SW480 (cell line): ENCODE measurements at regions not wholly inside any gene's neighbourhood (a gene's known extent, or its start where the extent isn't known, plus 50 kb on each side); places are given as distances from the start of the nearest gene placed in this dataset.
"Not testable (repeated sequence)": the region's sequence is repeated elsewhere in the genome, so short reads cannot be mapped to it uniquely, and the experiment has no call there.

ENCODE experiments used
- DNase-seq: peaks from one replicate; pipeline ENCODE4 v3.0.0-alpha.2; 2016; ENCODE audit warnings: low spot score

GRCh38 chr7:9210114-9210513, 776.7 kb downstream of the NXPH1 start:
- DNase-seq = no peak

- DNase-seq = no peak
Observed at GRCh38 chr7:9217204-9217603, 783.8 kb downstream of the NXPH1 start.

- no peak for DNase-seq
Observed at GRCh38 chr7:9226500-9226899, 793.1 kb downstream of the NXPH1 start.

- DNase-seq = no peak
Observed at GRCh38 chr7:9231630-9232121, 798.3 kb downstream of the NXPH1 start.

- no peak for DNase-seq
Observed at GRCh38 chr7:9240001-9240400, 806.6 kb downstream of the NXPH1 start.

- no peak for DNase-seq
Observed at GRCh38 chr7:9241826-9242225, 808.4 kb downstream of the NXPH1 start.

- DNase-seq = no peak
Observed at GRCh38 chr7:9242636-9243035, 809.2 kb downstream of the NXPH1 start.

- no peak for DNase-seq
Observed at GRCh38 chr7:9250876-9251275, 817.5 kb downstream of the NXPH1 start.

- DNase-seq = no peak
Observed at GRCh38 chr7:9264395-9264794, 831.0 kb downstream of the NXPH1 start.

GRCh38 chr7:9280088-9280487, 846.7 kb downstream of the NXPH1 start:
- no peak for DNase-seq

GRCh38 chr7:9283246-9283645, 849.8 kb downstream of the NXPH1 start:
- no peak for DNase-seq

- no peak for DNase-seq
Observed at GRCh38 chr7:9302436-9302835, 869.0 kb downstream of the NXPH1 start.

- DNase-seq = peak; percentile 60
Observed at GRCh38 chr7:9307131-9307530, 873.7 kb downstream of the NXPH1 start.

- no peak for DNase-seq
Observed at GRCh38 chr7:9324513-9324912, 891.1 kb downstream of the NXPH1 start.

- DNase-seq = no peak
Observed at GRCh38 chr7:9328296-9328695, 894.9 kb downstream of the NXPH1 start.

GRCh38 chr7:9349625-9350024, 916.2 kb downstream of the NXPH1 start:
- DNase-seq = no peak

GRCh38 chr7:9391221-9391620, 957.8 kb downstream of the NXPH1 start:
- no peak for DNase-seq

- no peak for DNase-seq
Observed at GRCh38 chr7:9391984-9392383, 958.6 kb downstream of the NXPH1 start.

GRCh38 chr7:9404386-9404785, 971.0 kb downstream of the NXPH1 start:
- not testable (repeated sequence) for DNase-seq

- no peak for DNase-seq
Observed at GRCh38 chr7:9407816-9408215, 974.4 kb downstream of the NXPH1 start.

- DNase-seq = no peak
Observed at GRCh38 chr7:9453521-9453920, 1020.1 kb downstream of the NXPH1 start.

GRCh38 chr7:9488555-9488954, 1055.1 kb downstream of the NXPH1 start:
- DNase-seq = peak; percentile 16

GRCh38 chr7:9498303-9498702, 1064.9 kb downstream of the NXPH1 start:
- no peak for DNase-seq

- DNase-seq = no peak
Observed at GRCh38 chr7:9502269-9502668, 1068.9 kb downstream of the NXPH1 start.

- no peak for DNase-seq
Observed at GRCh38 chr7:9504678-9505077, 1071.3 kb downstream of the NXPH1 start.
